ENCODE measurements at regions not wholly inside any gene's neighbourhood (a gene's known extent, or its start where the extent isn't known, plus 50 kb on each side); places are given as distances from the start of the nearest gene placed in this dataset.

DNA sequence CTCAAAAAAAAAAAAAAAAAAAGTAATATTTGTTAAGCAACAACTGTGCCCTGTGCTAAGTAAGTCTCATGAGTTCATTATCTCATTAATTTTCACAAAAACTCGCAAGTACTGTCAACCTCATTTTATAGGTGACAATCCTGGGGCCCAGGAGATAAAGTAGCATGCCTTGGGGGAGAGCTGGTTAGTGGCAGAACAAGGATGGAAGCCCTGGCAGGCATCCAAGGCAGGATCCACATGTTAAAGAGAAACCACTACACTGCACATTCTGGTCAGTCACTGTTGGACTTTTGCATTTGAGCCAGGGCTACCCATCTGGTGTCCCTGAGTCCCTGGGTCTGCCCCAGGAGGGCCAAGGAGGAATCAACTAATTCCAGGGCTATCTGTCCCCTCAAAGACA lies 54.6 kb downstream of the ZFP36L2 start:
- H3K4me1 ChIP-seq = peaks cover 0 to 40% of the 10 kb centered on the region in 2 donors
- H3K27ac ChIP-seq = no peak overlapping the region
- no peaks in the 10 kb centered on the region for H3K27me3 ChIP-seq
- peaks cover 11 to 22% of the 10 kb centered on the region in 2 donors for H3K9me3 ChIP-seq
- DNase-seq (ENCODE audit: low spot score) = no peak
- H3K4me3 ChIP-seq = no peak overlapping the region
- no peaks in the 10 kb centered on the region for H3K36me3 ChIP-seq
- TF ChIP-seq, protein P1, sequence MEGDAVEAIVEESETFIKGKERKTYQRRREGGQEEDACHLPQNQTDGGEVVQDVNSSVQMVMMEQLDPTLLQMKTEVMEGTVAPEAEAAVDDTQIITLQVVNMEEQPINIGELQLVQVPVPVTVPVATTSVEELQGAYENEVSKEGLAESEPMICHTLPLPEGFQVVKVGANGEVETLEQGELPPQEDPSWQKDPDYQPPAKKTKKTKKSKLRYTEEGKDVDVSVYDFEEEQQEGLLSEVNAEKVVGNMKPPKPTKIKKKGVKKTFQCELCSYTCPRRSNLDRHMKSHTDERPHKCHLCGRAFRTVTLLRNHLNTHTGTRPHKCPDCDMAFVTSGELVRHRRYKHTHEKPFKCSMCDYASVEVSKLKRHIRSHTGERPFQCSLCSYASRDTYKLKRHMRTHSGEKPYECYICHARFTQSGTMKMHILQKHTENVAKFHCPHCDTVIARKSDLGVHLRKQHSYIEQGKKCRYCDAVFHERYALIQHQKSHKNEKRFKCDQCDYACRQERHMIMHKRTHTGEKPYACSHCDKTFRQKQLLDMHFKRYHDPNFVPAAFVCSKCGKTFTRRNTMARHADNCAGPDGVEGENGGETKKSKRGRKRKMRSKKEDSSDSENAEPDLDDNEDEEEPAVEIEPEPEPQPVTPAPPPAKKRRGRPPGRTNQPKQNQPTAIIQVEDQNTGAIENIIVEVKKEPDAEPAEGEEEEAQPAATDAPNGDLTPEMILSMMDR (IDR thresholded peaks at IDR 0.05) = no peak

DNA sequence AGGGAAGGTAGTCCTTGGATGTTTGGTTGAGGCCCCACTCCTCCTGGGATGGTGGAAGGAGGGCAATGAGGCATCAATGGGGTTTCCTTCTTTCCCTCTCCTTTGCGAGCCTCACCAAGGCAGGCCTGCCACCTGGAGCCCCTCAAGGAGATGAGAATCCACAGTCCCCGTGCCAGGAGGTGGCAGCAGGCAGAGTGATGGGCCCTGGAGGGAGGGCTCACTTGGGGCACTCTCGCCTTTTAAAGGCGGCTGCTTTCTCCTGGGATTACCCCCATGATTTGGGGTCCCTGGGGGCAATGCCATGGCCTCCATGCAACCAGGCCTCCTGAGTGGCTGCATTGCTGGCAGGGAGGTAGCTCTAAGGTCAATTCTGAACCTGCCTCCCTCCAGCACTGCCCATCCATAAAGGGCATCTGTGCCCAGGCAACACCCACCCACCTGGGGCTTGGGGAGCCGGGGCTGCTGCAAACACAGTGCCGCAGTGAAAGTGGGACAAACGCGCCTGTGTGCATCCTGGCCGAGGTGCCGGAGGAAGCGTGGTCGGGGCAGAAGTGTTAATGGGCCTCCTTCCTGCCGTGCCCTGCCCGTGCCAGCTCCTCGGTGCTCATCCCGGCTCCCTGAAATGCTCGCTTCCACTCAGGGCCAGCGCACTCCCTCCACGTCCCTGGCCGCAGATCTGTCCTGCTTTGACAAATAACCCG lies 55.9 kb downstream of the ZFP36L2 start:
- H3K9me3 ChIP-seq = peaks cover 8 to 12% of the 10 kb centered on the region in 2 donors
- no peak overlapping the region for H3K4me3 ChIP-seq
- no peaks in the 10 kb centered on the region for H3K36me3 ChIP-seq
- TF ChIP-seq, protein P1 (IDR thresholded peaks at IDR 0.05) = no peak
- H3K27ac ChIP-seq = no peak overlapping the region
- DNase-seq (ENCODE audit: low spot score) = no peak
- peaks cover 0 to 40% of the 10 kb centered on the region in 2 donors for H3K4me1 ChIP-seq
- H3K27me3 ChIP-seq = no peaks in the 10 kb centered on the region

- Histone ChIP-seq H3K4me1 (peaks cover 0 to 40% of the 10 kb centered on the region in 2 donors), H3K9me3 (peaks cover 2 to 6% of the 10 kb centered on the region in 2 donors), H3K4me3 (no peak overlapping the region), H3K27me3 (no peaks in the 10 kb centered on the region), H3K27ac (no peak overlapping the region), H3K36me3 (no peaks in the 10 kb centered on the region)
- DNase-seq (ENCODE audit: low spot score) = no peak
- TF ChIP-seq, protein P1 (IDR thresholded peaks at IDR 0.05) = peak; percentile 20 to 51
Observed at GRCh38 chr2:43169987-43170386, 56.4 kb downstream of the ZFP36L2 start.

- Histone ChIP-seq H3K9me3 (no peaks in the 10 kb centered on the region), H3K27me3 (no peaks in the 10 kb centered on the region), H3K27ac (peak overlapping the region; percentile 35 to 51), H3K4me3 (peak overlapping the region in 1 of 2 donors; percentile 9), H3K4me1 (peaks cover 0 to 34% of the 10 kb centered on the region in 2 donors), H3K36me3 (no peaks in the 10 kb centered on the region)
- no peak for DNase-seq (ENCODE audit: low spot score)
- TF ChIP-seq, protein P1 (IDR thresholded peaks at IDR 0.05) = no peak
Observed at GRCh38 chr2:43169099-43169945, 57.1 kb downstream of the ZFP36L2 start.

DNA sequence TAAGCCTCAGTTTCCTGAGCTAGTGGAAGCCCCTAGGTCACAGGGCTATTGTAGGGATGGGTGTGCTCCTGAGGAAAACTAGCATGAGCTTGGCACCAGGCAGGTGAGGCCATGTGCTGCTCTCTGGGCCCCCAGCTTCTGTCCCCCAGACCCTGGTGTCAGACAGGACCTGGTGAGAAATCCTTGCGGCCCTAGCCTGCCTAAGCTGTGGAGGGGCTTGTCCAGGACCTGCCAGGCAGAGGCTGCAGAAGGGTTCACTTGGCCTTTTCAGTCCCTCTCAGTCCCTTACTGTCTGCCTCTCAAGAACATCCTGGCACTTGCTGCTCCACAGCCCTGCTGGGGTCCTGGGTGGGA lies 58.4 kb downstream of the ZFP36L2 start:
- peak overlapping the region; percentile 33 to 35 for H3K27ac ChIP-seq
- H3K4me1 ChIP-seq = peaks cover 0 to 28% of the 10 kb centered on the region in 2 donors
- DNase-seq (ENCODE audit: low spot score) = no peak
- TF ChIP-seq, protein P1 (IDR thresholded peaks at IDR 0.05) = no peak
- no peaks in the 10 kb centered on the region for H3K27me3 ChIP-seq
- H3K9me3 ChIP-seq = no peaks in the 10 kb centered on the region
- H3K4me3 ChIP-seq = no peak overlapping the region
- H3K36me3 ChIP-seq = no peaks in the 10 kb centered on the region
